H1 (cell line): ENCODE measurements at regions not wholly inside any gene's neighbourhood (a gene's known extent, or its start where the extent isn't known, plus 50 kb on each side); places are given as distances from the start of the nearest gene placed in this dataset.

Experiments
- CTCF ChIA-PET: fragments of 300-600 bp; sonication (Branson Sonifier 250); formaldehyde crosslinking; loops from one replicate; lab custom pipeline; 2021; ENCODE audit not compliant: partially characterized antibody; lab: Charles Lee
- POLR2A ChIA-PET: fragments of 300-600 bp; sonication (Branson Sonifier 250); formaldehyde crosslinking; loops from one replicate; lab custom pipeline; 2021; ENCODE audit warnings: inconsistent platforms; ENCODE audit not compliant: partially characterized antibody; lab: Charles Lee
- DNase-seq, 2 experiments: peaks; one replicate each; pipeline versions ENCODE4 v3.0.0 to v3.0.0-alpha.2; 2010 to 2022; ENCODE audit warnings: low spot score in 2 of 2, low read depth in 1 of 2, mixed read lengths in 1 of 2
- FAIRE-seq: peaks from 2 replicates; lab custom pipeline; 2011; peaks lifted over from hg19 to GRCh38; lab: Jason Lieb, UNC
- H2AFZ ChIP-seq: 2 replicates; pipeline ENCODE4 v1.8.1; 2012; ENCODE audit warnings: low read length, inconsistent platforms
- H2AK5ac ChIP-seq: 2 replicates; pipeline ENCODE4 v1.6.1; 2013; ENCODE audit warnings: low read depth, low read length
- H2BK120ac ChIP-seq: replicated peaks from 2 replicates; pipeline ENCODE3; 2013; ENCODE audit warnings: low read depth, low read length, inconsistent platforms
- H2BK12ac ChIP-seq: 2 replicates; pipeline ENCODE4 v1.6.1; 2013; ENCODE audit warnings: low read depth, low read length
- H2BK15ac ChIP-seq: 2 replicates; pipeline ENCODE4 v1.6.1; 2013; ENCODE audit warnings: low read length
- H2BK20ac ChIP-seq: 2 replicates; pipeline ENCODE4 v1.6.1; 2013; ENCODE audit warnings: low read length
- H2BK5ac ChIP-seq: 2 replicates; pipeline ENCODE4 v1.6.1; 2013; ENCODE audit warnings: low read depth, low read length
- H3K14ac ChIP-seq: 2 replicates; pipeline ENCODE4 v1.6.1; 2013; ENCODE audit warnings: inconsistent platforms; ENCODE audit not compliant: insufficient read length
- H3K18ac ChIP-seq: 2 replicates; pipeline ENCODE4 v1.6.1; 2013; ENCODE audit warnings: low read length; ENCODE audit errors: extremely low read depth
- H3K23ac ChIP-seq: 2 replicates; pipeline ENCODE4 v1.6.1; 2013; ENCODE audit warnings: inconsistent platforms; ENCODE audit not compliant: insufficient read length
- H3K23me2 ChIP-seq: 2 replicates; pipeline ENCODE4 v1.6.1; 2013; ENCODE audit warnings: low read depth, low read length
- H3K27ac ChIP-seq: 2 replicates; pipeline ENCODE4 v1.6.1; 2011; ENCODE audit warnings: low read depth, low read length, inconsistent platforms
- H3K27me3 ChIP-seq, 4 experiments: replicated peaks in 1 of 4; 1 replicate in 1 of 4; 2 replicates in 3 of 4; pipeline versions ENCODE4 v1.6.1 to v1.8.1; 2011 to 2013; ENCODE audit warnings: low read length in 3 of 4, mild to moderate bottlenecking in 3 of 4, inconsistent platforms in 2 of 4, mixed read lengths in 2 of 4, moderate library complexity in 1 of 4; ENCODE audit not compliant: control insufficient read depth in 3 of 4, insufficient read depth in 3 of 4; ENCODE audit errors: extremely low read depth in 1 of 4
- H3K36me3 ChIP-seq, 4 experiments: 2 replicates each; pipeline versions ENCODE4 v1.6.1 to v1.8.1; 2011 to 2013; ENCODE audit warnings: mild to moderate bottlenecking in 4 of 4, low read length in 3 of 4, moderate library complexity in 2 of 4, control low read depth in 1 of 4, inconsistent platforms in 1 of 4; ENCODE audit not compliant: insufficient read depth in 4 of 4, control insufficient read depth in 2 of 4
- H3K4ac ChIP-seq: replicated peaks from 2 replicates; pipeline ENCODE3; 2013; ENCODE audit warnings: low read length, low read depth, mixed read lengths, inconsistent platforms; ENCODE audit not compliant: insufficient read length
- H3K4me1 ChIP-seq, 4 experiments: replicated peaks in 1 of 4; 1 replicate in 1 of 4; 2 replicates in 3 of 4; pipeline versions ENCODE4 v1.6.1 to v1.8.1; 2011 to 2013; ENCODE audit warnings: low read length in 3 of 4, inconsistent platforms in 2 of 4, mixed read lengths in 1 of 4; ENCODE audit not compliant: insufficient read depth in 4 of 4, control insufficient read depth in 3 of 4
- H3K4me2 ChIP-seq, 2 experiments: 2 replicates each; pipeline versions ENCODE4 v1.6.1 to v1.8.1; 2011 to 2013; ENCODE audit warnings: low read depth in 2 of 2, low read length in 2 of 2, control low read depth in 1 of 2, inconsistent platforms in 1 of 2, mild to moderate bottlenecking in 1 of 2; ENCODE audit not compliant: insufficient read depth in 1 of 2
- H3K4me3 ChIP-seq, 4 experiments: fragments of 200-600, 300-600 bp in 1 of 4; sonication (generic), shearing (Covaris generic), sonication (Bioruptor Twin) in 1 of 4; 2 replicates each; pipeline versions ENCODE4 v1.5.1 to v1.8.1; 2011 to 2016; ENCODE audit warnings: low read length in 4 of 4, low read depth in 3 of 4, control low read depth in 2 of 4, inconsistent platforms in 2 of 4, mild to moderate bottlenecking in 2 of 4, mixed read lengths in 1 of 4, moderate library complexity in 1 of 4; ENCODE audit not compliant: insufficient read depth in 2 of 4; ENCODE audit errors: extremely low read depth in 1 of 4
- H3K56ac ChIP-seq: replicated peaks from 2 replicates; pipeline ENCODE3; 2013; ENCODE audit warnings: low read depth, mild to moderate bottlenecking, mixed read lengths, low read length, inconsistent platforms; ENCODE audit not compliant: insufficient read length
- H3K79me1 ChIP-seq: 2 replicates; pipeline ENCODE4 v1.6.1; 2013; ENCODE audit warnings: low read depth, low read length, control low read depth
- H3K79me2 ChIP-seq, 2 experiments: 2 replicates each; pipeline versions ENCODE4 v1.6.1 to v1.8.1; 2012 to 2013; ENCODE audit warnings: low read length in 2 of 2, mild to moderate bottlenecking in 2 of 2, inconsistent platforms in 1 of 2; ENCODE audit not compliant: insufficient read depth in 2 of 2, control insufficient read depth in 1 of 2
- H3K9ac ChIP-seq, 4 experiments: replicated peaks in 1 of 4; 1 replicate in 1 of 4; 2 replicates in 3 of 4; pipeline versions ENCODE4 v1.6.1 to v1.8.1; 2011 to 2013; ENCODE audit warnings: low read depth in 3 of 4, low read length in 3 of 4, control low read depth in 2 of 4, mild to moderate bottlenecking in 2 of 4, moderate library complexity in 2 of 4, inconsistent platforms in 1 of 4; ENCODE audit errors: extremely low read depth in 1 of 4
- H3K9me3 ChIP-seq, 2 experiments: 2 replicates each; pipeline versions ENCODE4 v1.6.1 to v1.8.1; 2012 to 2013; ENCODE audit warnings: mild to moderate bottlenecking in 2 of 2, moderate library complexity in 2 of 2, control low read depth in 1 of 2, inconsistent platforms in 1 of 2, low read depth in 1 of 2, low read length in 1 of 2, mixed read lengths in 1 of 2; ENCODE audit not compliant: insufficient read depth in 2 of 2
- H4K20me1 ChIP-seq, 2 experiments: replicated peaks in 1 of 2; 2 replicates each; pipeline versions ENCODE3 to v1.8.1; 2011 to 2013; ENCODE audit warnings: inconsistent platforms in 2 of 2, low read length in 2 of 2, mild to moderate bottlenecking in 1 of 2; ENCODE audit not compliant: insufficient read depth in 2 of 2, control insufficient read depth in 1 of 2
- H4K5ac ChIP-seq: 2 replicates; pipeline ENCODE4 v1.6.1; 2013; ENCODE audit warnings: low read length, low read depth, mixed read lengths, inconsistent platforms; ENCODE audit not compliant: insufficient read length
- H4K8ac ChIP-seq: 2 replicates; pipeline ENCODE4 v1.8.0; 2013; ENCODE audit warnings: mild to moderate bottlenecking, moderate library complexity, low read length, inconsistent platforms; ENCODE audit not compliant: insufficient read depth; ENCODE audit errors: extremely low read depth
- H4K91ac ChIP-seq: replicated peaks from 2 replicates; pipeline ENCODE3; 2013; ENCODE audit warnings: low read length, mixed read lengths, inconsistent platforms; ENCODE audit not compliant: insufficient read length
- CHD2 ChIP-seq: IDR thresholded peaks from 2 replicates; pipeline ENCODE4 v1.6.1; 2012; ENCODE audit warnings: low read length, improper control_type of control experiment
- CTBP2 ChIP-seq: IDR thresholded peaks from 2 replicates; pipeline ENCODE4 v1.7.0; 2011; ENCODE audit warnings: borderline replicate concordance, mild to moderate bottlenecking, moderate library complexity, mixed read lengths, low read length; ENCODE audit not compliant: insufficient read depth, insufficient read length
- HDAC6 ChIP-seq: IDR thresholded peaks from one replicate; pipeline ENCODE4 v1.7.1; 2012; ENCODE audit warnings: low read depth, mild to moderate bottlenecking, inconsistent platforms, low read length, moderate library complexity
- KDM5A ChIP-seq: fragments of 200-600 bp; IDR thresholded peaks from 2 replicates; pipeline ENCODE4 v1.7.1; 2012; ENCODE audit warnings: mild to moderate bottlenecking, low read length, inconsistent platforms, mixed read lengths
- RAD21 ChIP-seq, 2 experiments: IDR thresholded peaks in 1 of 2; conservative IDR thresholded peaks in 1 of 2; 2 replicates each; pipeline ENCODE4 v1.6.1; 2011; ENCODE audit warnings: low read depth in 2 of 2, low read length in 2 of 2, improper control_type of control experiment in 1 of 2, inconsistent platforms in 1 of 2, mild to moderate bottlenecking in 1 of 2, moderate library complexity in 1 of 2
- SIRT6 ChIP-seq: IDR thresholded peaks from one replicate; pipeline ENCODE4 v1.7.1; 2012; ENCODE audit warnings: low read length, inconsistent platforms
- SP1 ChIP-seq: IDR thresholded peaks from 2 replicates; pipeline ENCODE4 v1.6.1; 2011; ENCODE audit warnings: low read depth, low read length
- TBP ChIP-seq: IDR thresholded peaks from 2 replicates; pipeline ENCODE4 v1.6.1; 2011; ENCODE audit warnings: low read depth, low read length, improper control_type of control experiment
- TCF12 ChIP-seq: IDR thresholded peaks from 2 replicates; pipeline ENCODE4 v1.6.1; 2011; ENCODE audit warnings: low read depth, mild to moderate bottlenecking, low read length
- WGBS, 2 experiments: shearing (Covaris generic) in 1 of 2; methylation state at CpG; one replicate each; pipeline versions ENCODE4 v1.1.6 to v1.1.7; 2013 to 2015; ENCODE audit warnings: low lambda C conversion rate in 2 of 2, mixed read lengths in 2 of 2, inconsistent platforms in 1 of 2, low coverage in 1 of 2, missing lambda C conversion rate in 1 of 2; ENCODE audit not compliant: insufficient replicate concordance in 2 of 2, insufficient coverage in 1 of 2, insufficient read length in 1 of 2; ENCODE audit errors: extremely low coverage in 1 of 2, missing lambda C conversion rate in 1 of 2; 5-methylcytosine and 5-hydroxymethylcytosine counted together

DNA sequence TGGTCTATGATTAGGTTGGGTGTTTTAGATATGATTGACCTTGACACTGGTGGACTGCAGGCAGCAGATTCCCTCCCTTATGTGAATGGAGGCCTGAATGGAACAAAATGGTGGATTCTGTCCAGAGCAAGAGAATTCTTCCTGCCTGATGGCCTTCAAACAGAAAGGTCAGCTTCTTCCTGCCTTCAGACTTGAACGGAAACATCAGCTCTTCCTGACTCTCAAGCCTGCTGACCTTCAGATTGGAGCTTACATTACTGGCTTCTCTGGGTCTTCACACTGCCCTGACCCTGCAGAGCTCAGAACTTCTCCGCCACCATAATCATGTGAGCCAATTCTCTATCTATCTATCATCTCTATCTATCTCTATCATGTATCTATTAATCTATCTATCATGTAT, 111.6 kb downstream of the RAMP3 start:
- no peaks in the 10 kb centered on the region for H3K4me1 ChIP-seq
- H3K9ac ChIP-seq, result no peak overlapping the region
- no peak overlapping the region for H3K27ac ChIP-seq
- H4K8ac ChIP-seq, result no peak overlapping the region
- FAIRE-seq (no peak), DNase-seq (no peak)
- H3K23me2 ChIP-seq, result no peaks in the 10 kb centered on the region
- no peak overlapping the region for H4K5ac ChIP-seq
- no peak overlapping the region for H3K56ac ChIP-seq
- TF ChIP-seq KDM5A (no peak), CHD2 (no peak), HDAC6 (no peak), RAD21 (IDR thresholded peaks at IDR 0.05 in 1 of 2, conservative IDR thresholded peaks at IDR 0.05 in 1 of 2; ENCODE audit: low read depth in 2 of 2, low read length in 2 of 2) (no peak), SP1 (no peak), SIRT6 (no peak), TCF12 (no peak), TBP (no peak), CTBP2 (no peak)
- no peaks in the 10 kb centered on the region for H4K20me1 ChIP-seq
- no peak overlapping the region for H3K4me3 ChIP-seq
- H3K79me1 ChIP-seq, result no peaks in the 10 kb centered on the region
- ChIA-PET POLR2A (no interaction called here), CTCF (interaction anchor here (1.5 to 1.6 kb wide), 2 partner anchors 9 to 10 kb away, joined by 6 to 7 read pairs; no protein-coding TSS in a partner anchor)
- no peaks in the 10 kb centered on the region for H3K9me3 ChIP-seq
- H3K36me3 ChIP-seq, result no peaks in the 10 kb centered on the region
- no peak overlapping the region for H4K91ac ChIP-seq
- no peak overlapping the region for H2BK12ac ChIP-seq
- WGBS, 2 experiments, result 79% methylated on average over 2 of the region's 2 CpGs; no CpG with 5 or more reads in 1 of the 2 experiments
- no peak overlapping the region for H2BK120ac ChIP-seq
- no peak overlapping the region for H3K14ac ChIP-seq
- no peaks in the 10 kb centered on the region for H3K79me2 ChIP-seq
- H3K23ac ChIP-seq, result no peak overlapping the region
- H2AFZ ChIP-seq, result no peak overlapping the region
- H2AK5ac ChIP-seq, result no peak overlapping the region
- H3K27me3 ChIP-seq, result no peaks in the 10 kb centered on the region
- no peak overlapping the region for H2BK15ac ChIP-seq
- H3K18ac ChIP-seq, result no peak overlapping the region
- no peak overlapping the region for H2BK20ac ChIP-seq
- no peak overlapping the region for H3K4ac ChIP-seq
- H3K4me2 ChIP-seq, result no peak overlapping the region
- H2BK5ac ChIP-seq, result no peak overlapping the region
